Erythroblast (primary cell): ENCODE measurements at regions not wholly inside any gene's neighbourhood (a gene's known extent, or its start where the extent isn't known, plus 50 kb on each side); places are given as distances from the start of the nearest gene placed in this dataset.

Experiments
- GATA1 ChIP-seq: IDR thresholded peaks from 2 replicates; pipeline ENCODE4 v1.6.1; 2011; ENCODE audit warnings: low read depth, mild to moderate bottlenecking, control low read depth, low read length, moderate library complexity
- POLR2A ChIP-seq: IDR thresholded peaks from 2 replicates; pipeline ENCODE4 v1.6.1; 2011; ENCODE audit warnings: mild to moderate bottlenecking, low read length

- TF ChIP-seq POLR2A, result no peak
- no peak for TF ChIP-seq GATA1
Observed at GRCh38 chr6:153720732-153721131, 318.3 kb upstream of the OPRM1 start.
